ENCODE measurements at regions not wholly inside any gene's neighbourhood (a gene's known extent, or its start where the extent isn't known, plus 50 kb on each side); places are given as distances from the start of the nearest gene placed in this dataset.

GRCh38 chr10:89963451-89964102 lies 262.2 kb downstream of the KIF20B start:
- H2AFZ ChIP-seq (ENCODE audit: control insufficient read depth, low read length), result no peak overlapping the region
- no peaks in the 10 kb centered on the region for H3K27me3 ChIP-seq (ENCODE audit: control insufficient read depth, extremely low read depth, insufficient read depth, low read length)
- peaks cover 19% of the 10 kb centered on the region for H3K4me1 ChIP-seq (ENCODE audit: control insufficient read depth, extremely low read depth, insufficient read depth, low read length)
- TF ChIP-seq, protein P1, sequence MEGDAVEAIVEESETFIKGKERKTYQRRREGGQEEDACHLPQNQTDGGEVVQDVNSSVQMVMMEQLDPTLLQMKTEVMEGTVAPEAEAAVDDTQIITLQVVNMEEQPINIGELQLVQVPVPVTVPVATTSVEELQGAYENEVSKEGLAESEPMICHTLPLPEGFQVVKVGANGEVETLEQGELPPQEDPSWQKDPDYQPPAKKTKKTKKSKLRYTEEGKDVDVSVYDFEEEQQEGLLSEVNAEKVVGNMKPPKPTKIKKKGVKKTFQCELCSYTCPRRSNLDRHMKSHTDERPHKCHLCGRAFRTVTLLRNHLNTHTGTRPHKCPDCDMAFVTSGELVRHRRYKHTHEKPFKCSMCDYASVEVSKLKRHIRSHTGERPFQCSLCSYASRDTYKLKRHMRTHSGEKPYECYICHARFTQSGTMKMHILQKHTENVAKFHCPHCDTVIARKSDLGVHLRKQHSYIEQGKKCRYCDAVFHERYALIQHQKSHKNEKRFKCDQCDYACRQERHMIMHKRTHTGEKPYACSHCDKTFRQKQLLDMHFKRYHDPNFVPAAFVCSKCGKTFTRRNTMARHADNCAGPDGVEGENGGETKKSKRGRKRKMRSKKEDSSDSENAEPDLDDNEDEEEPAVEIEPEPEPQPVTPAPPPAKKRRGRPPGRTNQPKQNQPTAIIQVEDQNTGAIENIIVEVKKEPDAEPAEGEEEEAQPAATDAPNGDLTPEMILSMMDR (optimal IDR thresholded peaks at IDR 0.05 in 1 of 3, IDR thresholded peaks at IDR 0.05 in 1 of 3, conservative IDR thresholded peaks at IDR 0.05 in 1 of 3; ENCODE audit: extremely low read depth in 1 of 3, insufficient read depth in 2 of 3, low read length in 3 of 3), result no peak
- no peak for TF ChIP-seq EZH2 (IDR thresholded peaks at IDR 0.05; ENCODE audit: low read length)
- DNase-seq (ENCODE audit: low read depth, low spot score) (no peak), FAIRE-seq (no peak)
- H4K20me1 ChIP-seq (ENCODE audit: control insufficient read depth, extremely low read depth, insufficient read depth, low read length), result no peaks in the 10 kb centered on the region
- no peak overlapping the region for H3K4me3 ChIP-seq (ENCODE audit: control insufficient read depth in 2 of 3, extremely low read depth in 1 of 3, insufficient read depth in 2 of 3, low read depth in 1 of 3, low read length in 3 of 3)
- no peak overlapping the region for H3K4me2 ChIP-seq (ENCODE audit: control insufficient read depth, extremely low read depth, insufficient read depth, low read depth, low read length)
- H3K9me3 ChIP-seq (ENCODE audit: control insufficient read depth, low read depth, low read length), result no peaks in the 10 kb centered on the region
- no peaks in the 10 kb centered on the region for H3K9me1 ChIP-seq (ENCODE audit: control insufficient read depth, extremely low read depth, insufficient read depth, low read length)
- H3K9ac ChIP-seq (ENCODE audit: control insufficient read depth, extremely low read depth, insufficient read depth, low read length), result no peak overlapping the region
- no peaks in the 10 kb centered on the region for H3K36me3 ChIP-seq (ENCODE audit: control insufficient read depth in 2 of 2, extremely low read depth in 1 of 2, insufficient read depth in 2 of 2, low read length in 2 of 2)
- no peak overlapping the region for H3K27ac ChIP-seq (ENCODE audit: control insufficient read depth, insufficient read depth, low read length)
- H3K79me2 ChIP-seq (ENCODE audit: control insufficient read depth, insufficient read depth, low read length), result no peaks in the 10 kb centered on the region
- dilution Hi-C loops (cut with MboI; ENCODE audit: extremely low pct_ligation_motif_present, low sequenced_read_pairs), result no loop called here

GRCh38 chr10:89966211-89966610 lies 264.8 kb downstream of the KIF20B start:
- Histone ChIP-seq H3K36me3 (ENCODE audit: control insufficient read depth in 2 of 2, extremely low read depth in 1 of 2, insufficient read depth in 2 of 2, low read length in 2 of 2) (no peaks in the 10 kb centered on the region), H3K79me2 (ENCODE audit: control insufficient read depth, insufficient read depth, low read length) (no peaks in the 10 kb centered on the region), H4K20me1 (ENCODE audit: control insufficient read depth, extremely low read depth, insufficient read depth, low read length) (no peaks in the 10 kb centered on the region), H3K27me3 (ENCODE audit: control insufficient read depth, extremely low read depth, insufficient read depth, low read length) (no peaks in the 10 kb centered on the region), H3K27ac (ENCODE audit: control insufficient read depth, insufficient read depth, low read length) (no peak overlapping the region), H2AFZ (ENCODE audit: control insufficient read depth, low read length) (no peak overlapping the region), H3K9me3 (ENCODE audit: control insufficient read depth, low read depth, low read length) (no peaks in the 10 kb centered on the region), H3K4me2 (ENCODE audit: control insufficient read depth, extremely low read depth, insufficient read depth, low read depth, low read length) (no peak overlapping the region), H3K4me1 (ENCODE audit: control insufficient read depth, extremely low read depth, insufficient read depth, low read length) (peaks cover 19% of the 10 kb centered on the region), H3K9ac (ENCODE audit: control insufficient read depth, extremely low read depth, insufficient read depth, low read length) (no peak overlapping the region), H3K9me1 (ENCODE audit: control insufficient read depth, extremely low read depth, insufficient read depth, low read length) (no peaks in the 10 kb centered on the region), H3K4me3 (ENCODE audit: control insufficient read depth in 2 of 3, extremely low read depth in 1 of 3, insufficient read depth in 2 of 3, low read depth in 1 of 3, low read length in 3 of 3) (no peak overlapping the region)
- TF ChIP-seq, protein P1 (optimal IDR thresholded peaks at IDR 0.05 in 1 of 3, IDR thresholded peaks at IDR 0.05 in 1 of 3, conservative IDR thresholded peaks at IDR 0.05 in 1 of 3; ENCODE audit: extremely low read depth in 1 of 3, insufficient read depth in 2 of 3, low read length in 3 of 3), result no peak
- TF ChIP-seq EZH2 (IDR thresholded peaks at IDR 0.05; ENCODE audit: low read length), result no peak
- dilution Hi-C loops (cut with MboI; ENCODE audit: extremely low pct_ligation_motif_present, low sequenced_read_pairs), result no loop called here
- FAIRE-seq (no peak), DNase-seq (ENCODE audit: low read depth, low spot score) (no peak)
